ENCODE measurements at regions not wholly inside any gene's neighbourhood (a gene's known extent, or its start where the extent isn't known, plus 50 kb on each side); places are given as distances from the start of the nearest gene placed in this dataset.
"Not testable (repeated sequence)": the region's sequence is repeated elsewhere in the genome, so short reads cannot be mapped to it uniquely, and the experiment has no call there.

DNA sequence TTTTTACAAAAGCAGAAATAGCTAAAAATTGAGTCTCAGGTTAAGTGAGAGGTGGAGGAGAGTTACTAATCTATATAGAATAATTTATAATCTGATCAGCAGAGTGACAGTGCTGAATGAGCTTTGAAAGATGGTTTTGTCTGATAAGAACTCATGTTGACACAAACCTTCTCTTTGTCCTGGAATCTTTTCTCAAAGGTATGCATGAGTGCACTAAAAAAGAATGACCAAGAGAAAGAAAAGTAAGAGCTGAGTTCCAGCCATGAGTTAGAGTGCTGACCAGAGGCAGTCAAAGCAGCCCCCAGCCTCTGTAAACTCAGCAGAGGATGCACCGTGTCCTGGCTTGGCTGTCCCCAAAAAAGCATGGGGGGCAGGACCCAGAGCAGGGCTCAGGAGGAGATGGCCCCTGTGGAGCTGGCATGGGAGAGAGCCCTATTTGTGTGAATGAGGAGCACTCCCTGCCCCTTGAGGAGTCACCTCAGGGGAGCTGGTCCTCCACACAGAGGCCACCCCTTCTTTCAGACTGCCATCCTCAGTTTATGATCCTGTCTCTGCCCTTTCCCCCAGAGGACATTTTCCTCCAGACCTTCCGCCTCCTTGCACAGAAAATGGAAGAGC, 129.8 kb downstream of the SEC23A start:
- no peak for DNase-seq

DNA sequence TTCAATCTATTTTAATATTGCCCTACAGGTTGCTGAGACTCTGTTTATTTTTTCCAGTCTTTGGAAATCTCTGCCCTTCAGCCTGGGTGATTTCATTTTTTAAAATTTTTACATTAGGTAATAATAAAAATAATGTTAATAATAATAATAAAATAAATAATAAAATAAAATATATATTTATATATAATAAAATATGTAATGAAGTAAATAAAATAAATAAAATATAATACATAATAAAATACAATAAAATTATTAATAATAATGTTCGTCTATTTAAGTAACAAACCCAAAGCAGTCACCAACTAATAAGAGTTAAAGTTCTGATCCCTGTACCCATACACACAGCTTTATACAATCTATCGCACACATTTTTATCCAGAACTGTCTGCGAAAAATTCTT, 130.5 kb downstream of the SEC23A start:
- no peak for DNase-seq

DNA sequence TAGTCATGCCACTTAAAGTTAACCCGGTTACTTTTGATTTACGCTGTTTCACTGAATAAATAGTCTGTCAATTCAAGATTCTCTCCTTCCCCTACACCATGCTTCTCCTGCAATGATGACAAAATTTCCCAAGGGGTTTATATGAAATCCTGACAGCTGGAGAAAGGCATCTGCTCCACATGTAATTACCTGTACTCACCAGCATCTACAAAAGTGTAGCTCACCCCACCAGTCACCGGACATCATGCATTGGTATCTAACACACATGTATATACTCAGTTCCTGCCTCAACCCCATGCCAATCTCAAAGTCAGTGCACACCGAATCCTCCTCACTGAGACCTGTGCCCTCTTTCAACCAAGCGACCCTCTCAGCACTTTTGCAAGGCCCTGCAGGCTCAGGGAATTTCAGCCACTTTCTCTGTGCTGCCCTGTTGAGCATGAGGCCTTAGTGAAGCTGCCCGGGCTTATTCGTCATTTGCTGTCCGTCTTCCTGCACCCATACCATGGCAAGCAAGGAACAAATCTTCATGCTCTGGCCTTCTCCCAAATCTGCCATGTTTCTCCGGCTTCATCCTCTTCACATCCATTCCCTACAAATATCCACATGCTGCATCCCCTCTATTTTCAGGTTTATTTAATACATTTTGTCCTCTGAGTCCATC, 131.6 kb downstream of the SEC23A start:
- DNase-seq = no peak

DNA sequence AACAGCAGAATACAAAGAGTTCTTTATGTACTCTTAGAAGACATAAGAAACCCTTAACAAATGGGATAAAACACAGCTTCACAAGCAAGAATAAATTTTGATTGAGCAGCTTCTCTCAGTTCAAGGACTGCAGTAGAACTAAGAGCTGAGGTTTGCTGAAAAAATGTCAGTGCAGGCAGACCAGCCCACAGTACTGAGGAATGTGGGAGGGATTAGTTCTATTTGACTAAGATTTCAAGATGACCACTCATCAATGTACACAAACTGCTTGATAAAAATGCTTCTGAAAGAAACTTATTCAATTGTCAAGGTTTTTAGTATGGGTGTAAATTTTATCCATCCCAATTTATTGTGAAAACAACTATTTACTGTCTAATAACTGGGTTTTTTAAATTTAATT, 138.4 kb downstream of the SEC23A start:
- DNase-seq = no peak

DNA sequence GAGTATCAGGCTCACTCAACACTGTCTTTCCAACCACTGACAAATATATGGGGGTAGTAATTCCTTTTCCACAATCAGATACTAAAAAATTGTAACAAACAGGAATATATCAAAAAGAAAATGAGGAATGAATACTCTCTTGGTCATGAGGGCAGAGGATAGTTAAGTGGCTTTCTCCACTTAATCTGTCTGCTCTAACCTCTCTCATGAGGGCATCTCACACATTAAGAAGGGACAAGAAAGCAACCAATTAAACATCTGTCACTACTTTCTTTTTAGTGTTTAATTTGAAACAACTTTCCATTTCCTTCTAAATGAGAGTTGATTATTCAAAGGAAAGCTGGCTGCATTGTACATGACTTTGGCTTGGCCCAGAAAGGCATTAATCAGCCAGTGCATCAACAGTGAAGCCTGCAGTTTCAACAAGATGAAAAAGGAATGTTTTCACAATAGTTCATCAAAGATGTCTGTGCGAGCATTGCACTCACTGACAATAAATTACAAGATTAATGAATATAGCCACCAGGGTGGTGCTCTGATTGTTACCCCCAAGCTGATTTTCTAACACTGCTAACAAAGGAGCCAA, 142.0 kb downstream of the SEC23A start:
- no peak for DNase-seq

DNA sequence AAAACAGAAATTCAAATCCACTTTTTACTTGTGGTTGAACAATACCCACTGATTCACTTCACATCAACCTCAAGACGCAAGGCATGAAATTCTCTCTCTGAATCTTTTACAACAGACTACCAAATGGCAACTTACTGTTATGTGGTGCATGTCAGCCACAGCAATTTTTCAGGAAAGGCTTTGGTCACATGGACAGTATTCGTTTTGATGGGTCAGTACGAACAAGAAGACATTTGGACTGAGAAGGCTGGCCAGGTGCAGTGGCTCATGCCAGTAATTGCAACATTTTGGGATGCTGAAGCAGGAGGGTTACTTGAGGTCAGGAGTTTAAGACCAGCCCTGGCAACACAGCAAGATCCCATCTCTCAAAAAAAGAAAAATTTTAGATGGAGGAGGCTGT, 144.0 kb downstream of the SEC23A start:
- DNase-seq = no peak

DNA sequence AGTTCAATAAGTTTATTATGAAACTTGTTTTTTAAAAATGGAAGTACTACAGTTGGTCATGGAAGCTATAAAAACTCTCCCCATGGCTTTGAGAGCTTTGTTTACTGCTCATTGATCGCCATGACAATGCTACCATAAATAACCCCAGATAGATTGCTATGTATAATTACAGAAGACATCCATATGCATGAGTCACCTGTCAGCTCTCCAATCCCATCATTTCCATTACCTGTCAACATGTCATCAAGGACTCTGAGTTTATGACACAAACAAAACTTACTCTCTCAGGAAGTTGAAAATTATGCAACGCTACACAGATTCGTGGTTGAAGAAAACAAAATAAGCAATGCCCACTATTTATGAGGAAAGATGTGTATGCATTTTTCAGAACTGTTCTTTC, 144.4 kb downstream of the SEC23A start:
- no peak for DNase-seq

DNA sequence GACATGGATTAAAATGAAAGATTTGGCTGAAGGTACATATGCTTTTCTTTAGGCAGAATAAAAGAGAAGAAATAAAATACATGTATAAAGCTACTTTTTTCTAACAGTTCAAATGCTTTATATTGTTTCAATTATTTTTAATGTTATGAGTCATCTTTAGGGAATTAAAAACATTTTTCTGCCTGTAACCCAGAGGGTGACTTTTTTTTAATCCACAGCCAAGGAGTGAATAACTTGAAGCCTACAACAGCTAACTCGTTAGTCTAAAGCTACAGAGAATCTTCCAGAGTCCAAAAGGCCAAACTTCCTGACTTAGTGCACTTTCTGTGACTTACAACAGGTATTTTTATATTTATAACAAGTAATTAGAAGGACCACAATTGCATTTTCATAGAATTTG, 151.6 kb downstream of the SEC23A start:
- no peak for DNase-seq

DNA sequence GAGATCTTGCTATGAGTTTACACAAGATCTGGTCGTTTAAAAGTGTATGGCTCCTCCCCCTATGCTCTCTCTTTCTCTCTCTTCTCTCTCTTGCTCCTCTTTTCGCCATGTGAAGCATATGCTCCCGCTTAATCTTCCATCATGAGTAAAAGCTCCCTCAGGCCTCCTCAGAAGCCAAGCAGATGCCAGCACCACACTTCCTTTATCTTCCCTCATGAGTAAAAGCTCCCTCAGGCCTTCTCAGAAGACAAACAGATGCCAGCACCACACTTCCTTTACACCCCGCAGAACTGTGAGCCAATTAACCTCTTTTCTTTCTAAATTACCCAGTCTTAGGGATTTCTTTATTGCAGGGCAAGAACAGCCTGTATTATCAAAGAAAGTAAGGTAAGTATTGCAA, 152.4 kb downstream of the SEC23A start:
- DNase-seq = no peak

DNA sequence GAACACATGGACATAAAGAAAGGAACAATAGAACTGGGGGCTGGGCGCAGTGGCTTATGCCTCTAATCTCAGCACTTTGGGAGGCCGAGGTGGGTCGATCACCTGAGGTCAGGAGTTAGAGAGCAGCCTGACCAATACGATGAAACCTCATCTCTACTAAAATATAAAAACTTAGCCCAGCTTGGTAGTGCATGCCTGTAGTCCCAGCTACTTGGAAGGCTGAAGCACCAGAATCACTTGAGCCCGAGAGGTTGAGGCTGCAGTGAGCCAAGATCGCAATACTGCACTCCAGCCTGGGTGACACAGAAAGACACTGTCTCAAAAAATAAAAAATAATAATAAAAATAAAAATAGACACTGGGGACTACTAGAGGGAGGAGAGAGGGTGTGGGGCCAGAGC, 154.5 kb downstream of the SEC23A start:
- no peak for DNase-seq

DNA sequence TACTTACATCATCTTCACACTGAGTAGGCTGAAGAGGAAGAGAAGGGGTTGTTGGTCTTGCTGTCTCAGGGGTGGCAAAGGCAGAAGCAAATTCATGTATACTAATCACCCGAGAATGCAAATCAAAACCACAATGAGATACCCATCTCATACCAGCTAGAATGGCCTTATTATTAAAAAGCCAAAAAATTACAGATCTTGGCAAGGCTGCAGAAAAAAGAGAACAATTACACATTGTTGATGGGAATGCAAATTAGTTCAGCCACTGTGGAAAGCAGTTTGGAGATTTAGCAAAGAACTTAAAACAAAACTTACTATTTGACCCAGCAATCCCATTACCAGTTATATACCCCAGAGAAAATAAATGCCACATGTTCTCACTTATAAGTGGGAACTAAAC, 154.9 kb downstream of the SEC23A start:
- DNase-seq = no peak

DNA sequence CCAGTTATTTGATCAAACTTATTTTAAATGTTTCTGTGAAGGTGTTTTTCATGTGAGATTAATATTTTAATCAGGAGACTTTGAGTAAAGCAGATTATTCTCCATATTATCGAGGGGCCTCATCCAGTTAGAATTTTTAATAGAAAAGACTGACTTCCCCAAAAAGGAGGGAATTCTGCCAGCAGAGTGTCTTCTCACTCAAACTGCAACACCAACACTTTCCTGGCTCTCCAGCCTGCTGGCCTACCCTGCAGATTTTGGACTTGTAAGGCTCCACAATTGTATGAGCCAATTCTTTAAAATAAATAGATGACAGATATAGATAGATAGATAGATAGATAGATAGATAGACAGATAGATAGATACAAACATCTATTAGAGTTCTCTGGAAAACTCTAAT, 155.7 kb downstream of the SEC23A start:
- DNase-seq = no peak

DNA sequence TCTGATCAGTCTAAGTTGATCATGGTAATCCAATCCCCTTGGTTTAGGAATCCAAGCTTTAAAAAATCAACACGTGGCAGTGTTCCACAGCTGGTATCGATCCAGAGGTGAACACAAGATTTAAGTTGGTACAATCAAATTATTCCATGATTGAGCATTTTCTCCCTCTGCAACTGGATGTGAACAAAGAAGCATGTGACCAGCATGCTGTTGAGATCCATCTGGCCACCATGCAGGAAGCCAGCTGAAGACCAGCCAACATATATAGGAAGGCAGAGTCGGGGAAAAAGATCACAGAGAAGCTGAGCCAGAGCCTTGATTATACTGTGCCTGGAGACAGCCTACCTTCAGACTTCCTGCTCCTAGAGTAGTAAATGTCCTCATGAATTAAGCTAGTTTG, 158.3 kb downstream of the SEC23A start:
- no peak for DNase-seq

DNA sequence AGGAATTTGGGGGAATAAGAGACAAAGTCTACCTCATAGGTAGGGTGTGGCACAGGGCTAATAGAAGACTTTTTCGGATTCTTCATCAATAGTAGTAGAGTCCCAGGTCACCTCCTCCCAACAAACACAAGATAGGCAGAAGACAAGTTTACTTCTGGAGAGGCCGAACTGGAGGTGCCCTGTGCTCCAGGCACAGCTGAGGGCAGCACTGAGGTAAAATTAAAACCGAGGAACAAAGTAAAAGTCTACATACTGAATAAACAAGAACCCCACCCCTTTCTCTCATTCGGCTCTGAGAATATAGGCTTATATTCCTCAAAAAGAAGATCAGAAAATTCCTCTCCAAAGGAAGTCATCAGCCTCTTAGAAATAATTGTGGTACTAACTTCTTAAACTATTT, 161.5 kb downstream of the SEC23A start:
- DNase-seq = no peak

DNA sequence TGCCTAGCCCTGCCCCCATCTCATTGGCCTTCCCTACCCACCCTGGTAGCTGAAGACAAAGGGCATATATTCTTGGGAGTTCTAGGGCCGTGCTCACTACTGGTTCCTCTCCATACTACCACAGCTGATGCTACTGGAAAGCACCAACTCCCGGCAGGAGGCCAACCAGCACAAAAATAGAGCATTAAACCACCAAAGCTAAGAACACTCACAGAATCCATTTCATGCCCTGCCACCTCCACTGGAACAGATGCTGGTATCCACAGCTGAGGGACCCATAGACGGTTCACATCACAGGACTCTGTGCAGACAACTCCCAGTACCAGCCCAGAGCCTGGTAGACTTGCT, 170.4 kb downstream of the SEC23A start:
- not testable (repeated sequence) for DNase-seq

DNA sequence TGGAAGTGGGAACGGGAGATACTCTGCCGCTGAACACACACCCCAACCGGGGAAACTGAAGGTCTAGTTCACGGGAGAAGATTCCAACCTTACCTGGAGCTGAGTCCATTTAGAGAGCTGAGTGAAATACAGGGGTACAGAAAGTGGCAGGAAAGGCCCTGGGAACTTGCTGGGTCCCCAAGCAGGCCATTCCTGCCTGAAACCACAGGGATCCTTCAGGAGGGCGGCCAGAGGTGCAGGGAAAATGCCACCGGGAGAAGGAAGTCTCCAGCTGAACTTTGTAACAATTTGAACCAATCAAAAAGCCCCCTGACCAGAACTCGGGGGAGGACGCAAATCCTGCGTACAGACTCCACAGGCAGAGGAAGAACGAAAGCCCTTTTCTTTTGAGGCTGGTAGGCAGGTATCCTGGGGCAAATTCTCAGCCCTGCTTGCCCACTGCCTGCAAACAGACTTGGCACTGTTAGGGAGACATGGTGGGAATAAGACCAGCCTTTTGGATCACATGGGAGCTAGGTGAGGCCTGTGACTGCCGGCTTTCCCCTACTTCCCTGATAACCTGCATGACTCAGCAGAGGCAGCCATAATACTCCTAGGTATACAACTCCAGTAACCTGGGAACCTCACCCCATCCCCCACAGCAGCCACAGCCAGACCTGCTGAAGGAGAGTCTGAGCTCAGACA, 170.9 kb downstream of the SEC23A start:
- no peak for DNase-seq

DNA sequence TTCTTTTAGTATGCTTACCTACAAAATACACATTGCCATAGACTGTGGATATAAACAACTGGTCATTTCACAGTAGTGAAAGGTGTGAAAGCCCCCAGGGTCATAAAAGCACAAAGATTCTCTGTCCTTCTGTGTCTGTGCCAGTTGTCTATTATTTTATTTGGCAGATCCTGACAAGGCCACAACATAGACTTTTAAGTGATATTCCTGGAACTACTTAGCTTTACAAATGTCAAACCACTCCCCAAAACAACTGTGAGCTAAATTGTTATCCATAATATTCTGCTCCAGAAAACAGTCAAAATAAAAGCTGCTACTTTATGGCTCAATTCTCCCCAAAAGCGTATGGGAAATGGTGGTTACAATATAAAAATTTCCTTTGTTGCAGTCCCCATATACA, 172.1 kb downstream of the SEC23A start:
- DNase-seq = no peak

DNA sequence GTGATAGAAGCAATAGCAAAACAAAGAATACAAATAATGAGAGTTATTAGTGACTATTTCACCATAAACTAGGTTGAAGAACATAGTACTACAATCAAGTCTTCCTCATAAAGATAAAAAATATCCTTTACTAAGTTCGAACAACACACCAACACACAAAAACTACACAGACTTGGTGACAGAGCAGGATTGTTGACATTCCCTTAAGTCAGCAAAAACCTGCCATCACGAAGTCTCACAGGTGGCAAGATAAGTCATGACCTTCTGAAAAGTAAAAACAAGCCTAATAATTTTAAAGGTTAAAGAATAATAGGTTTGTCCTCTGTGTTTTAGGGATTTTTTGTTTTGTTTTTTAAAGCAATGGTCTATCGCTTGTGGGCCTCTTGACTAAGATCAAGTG, 173.0 kb downstream of the SEC23A start:
- DNase-seq = no peak

DNA sequence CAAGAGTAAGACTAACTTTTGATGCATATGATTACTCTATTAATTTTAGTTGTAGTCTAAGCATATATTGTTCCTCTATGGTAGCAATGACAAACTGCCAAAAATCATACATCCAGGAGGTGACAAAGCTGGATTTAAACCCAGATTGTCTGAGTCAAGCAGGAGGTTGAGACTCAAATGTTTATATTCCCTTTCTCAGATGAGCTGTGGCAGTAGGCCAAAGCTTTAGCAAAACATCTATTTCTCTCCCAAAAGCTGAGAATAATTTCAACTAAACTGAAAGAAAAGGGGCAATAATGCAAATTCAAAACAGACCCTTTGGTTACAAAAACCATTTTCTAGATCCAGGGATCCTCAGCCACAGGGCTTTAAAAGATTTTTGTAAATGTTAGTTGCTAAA, 173.6 kb downstream of the SEC23A start:
- DNase-seq = no peak

DNA sequence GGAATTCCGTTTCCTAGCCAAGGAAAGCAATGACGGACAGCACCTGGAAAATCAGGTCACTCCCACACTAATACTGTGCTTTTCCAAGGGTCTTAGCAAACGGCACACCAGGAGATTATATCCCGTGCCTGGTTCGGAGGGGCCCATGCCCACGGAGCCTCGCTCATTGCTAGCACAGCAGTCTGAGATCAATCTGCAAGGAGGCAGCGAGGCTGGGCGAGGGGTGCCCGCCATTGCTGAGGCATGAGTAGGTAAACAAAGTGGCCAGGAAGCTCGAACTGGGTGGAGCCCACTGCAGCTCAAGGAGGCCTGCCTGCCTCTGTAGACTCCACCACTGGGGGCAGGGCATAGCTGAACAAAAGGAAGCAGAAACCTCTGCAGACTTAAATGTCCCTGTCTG, 181.1 kb downstream of the SEC23A start:
- DNase-seq = not testable (repeated sequence)

DNA sequence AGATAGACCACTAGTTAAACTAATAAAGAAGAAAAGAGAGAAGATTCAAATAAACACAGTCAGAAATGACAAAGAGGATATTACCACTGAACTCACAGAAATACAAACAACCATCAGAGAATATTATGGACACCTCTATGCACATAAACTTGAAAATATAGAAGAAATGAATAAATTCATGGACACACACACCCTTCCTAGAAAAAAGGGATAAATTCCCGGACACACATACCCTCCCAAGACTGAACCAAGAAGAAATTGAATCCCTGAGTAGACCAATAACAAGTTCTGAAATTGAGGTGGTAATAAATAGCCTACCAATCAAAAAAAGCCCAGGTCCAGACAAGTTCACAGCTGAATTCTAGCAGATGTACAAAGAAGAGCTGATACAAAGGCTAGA, 187.9 kb downstream of the SEC23A start:
- DNase-seq = no peak

DNA sequence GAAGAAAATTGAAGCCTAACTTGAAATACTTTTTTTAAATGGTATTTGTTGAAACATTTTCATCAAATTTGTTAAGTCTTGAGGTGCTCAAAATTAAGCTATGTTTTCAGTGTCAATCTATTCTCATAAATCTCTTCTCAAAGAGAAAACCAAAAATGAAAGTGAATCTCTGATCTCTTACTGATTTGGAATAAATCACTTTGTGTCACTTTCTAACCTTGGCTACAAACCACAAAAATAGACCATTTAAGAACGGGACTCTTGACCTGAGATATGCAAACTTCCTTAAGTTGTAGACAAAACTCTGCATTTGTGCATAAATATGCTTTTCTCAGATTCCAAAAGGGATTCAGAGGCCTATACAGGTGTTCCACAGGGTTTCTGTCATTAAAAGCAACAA, 192.9 kb downstream of the SEC23A start:
- no peak for DNase-seq

DNA sequence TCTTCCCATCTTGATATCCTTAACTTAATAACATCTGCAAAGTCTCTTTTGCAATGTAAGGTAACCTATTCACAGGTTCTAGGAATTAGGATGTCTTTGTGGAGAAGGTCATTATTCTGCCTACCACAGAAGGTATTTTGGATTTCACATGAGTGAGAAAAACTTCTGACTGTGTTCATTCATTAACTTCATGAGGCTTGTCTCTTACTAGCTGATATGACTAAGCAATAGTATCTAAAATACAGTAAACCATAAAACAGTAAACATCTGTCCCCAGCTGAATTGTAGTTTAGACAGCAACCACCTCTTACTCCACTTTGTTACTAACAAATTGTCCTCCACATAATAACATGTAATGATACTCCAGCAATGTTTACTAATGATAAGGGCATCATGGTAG, 198.1 kb downstream of the SEC23A start:
- DNase-seq = no peak

DNA sequence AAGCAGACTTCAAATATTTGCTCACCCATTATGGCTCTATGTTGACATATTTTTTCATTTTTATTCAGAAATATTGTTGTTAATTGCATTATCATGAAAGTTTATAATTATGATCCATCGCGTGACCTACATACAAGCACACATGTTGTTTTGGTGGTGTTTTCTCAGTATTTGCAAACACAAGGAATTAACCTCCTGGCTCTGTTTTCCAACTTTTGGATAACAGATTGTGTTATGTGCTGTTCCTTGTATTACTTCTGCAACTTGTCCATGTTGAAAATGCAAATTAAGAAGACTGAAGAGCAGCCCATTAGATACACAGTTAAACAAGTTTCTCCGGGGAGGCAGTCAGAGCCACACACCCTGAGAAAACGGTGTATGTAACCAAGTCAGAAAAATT, 201.2 kb downstream of the SEC23A start:
- no peak for DNase-seq

Data from SHP77 treated with DMSO at 0.1 percent for 48 hours (cell line).